Glutamatergic neuron (in vitro differentiated cells): ENCODE measurements at regions not wholly inside any gene's neighbourhood (a gene's known extent, or its start where the extent isn't known, plus 50 kb on each side); places are given as distances from the start of the nearest gene placed in this dataset.

Experiments
- DNase-seq: peaks from one replicate; pipeline ENCODE4 v3.0.0; 2022
- H3K27ac Mint-ChIP-seq: one replicate; pipeline ENCODE4 v1.8.0; 2020; ENCODE audit warnings: mild to moderate bottlenecking, mixed read lengths, inconsistent platforms; ENCODE audit not compliant: unreplicated experiment
- H3K27me3 Mint-ChIP-seq: one replicate; pipeline ENCODE4 v1.8.0; 2020; ENCODE audit warnings: mild to moderate bottlenecking, moderate library complexity, mixed read lengths, inconsistent platforms; ENCODE audit not compliant: unreplicated experiment
- H3K36me3 Mint-ChIP-seq: one replicate; pipeline ENCODE4 v1.8.0; 2020; ENCODE audit warnings: mild to moderate bottlenecking, mixed read lengths, inconsistent platforms; ENCODE audit not compliant: unreplicated experiment
- H3K4me1 Mint-ChIP-seq: one replicate; pipeline ENCODE4 v1.8.0; 2020; ENCODE audit warnings: mild to moderate bottlenecking, low read depth, mixed read lengths, inconsistent platforms; ENCODE audit not compliant: unreplicated experiment
- H3K4me3 Mint-ChIP-seq: one replicate; pipeline ENCODE4 v1.8.0; 2020; ENCODE audit warnings: mild to moderate bottlenecking, mixed read lengths, inconsistent platforms; ENCODE audit not compliant: unreplicated experiment
- H3K9me3 Mint-ChIP-seq: one replicate; pipeline ENCODE4 v1.8.0; 2020; ENCODE audit warnings: mild to moderate bottlenecking, moderate library complexity, mixed read lengths, inconsistent platforms; ENCODE audit not compliant: unreplicated experiment
- CTCF ChIP-seq: fragments of 200-600 bp; sonication (generic); IDR thresholded peaks from one replicate; pipeline ENCODE4 v1.5.0; 2021; ENCODE audit not compliant: partially characterized antibody, unreplicated experiment

GRCh38 chr17:77577491-77577890 is 381.0 kb upstream of the TNRC6C start:
- Mint-ChIP-seq H3K4me3 (no peak overlapping the region), H3K27ac (no peak overlapping the region), H3K36me3 (no peaks in the 10 kb centered on the region), H3K4me1 (peaks cover 1% of the 10 kb centered on the region), H3K9me3 (peaks cover 2% of the 10 kb centered on the region), H3K27me3 (peaks cover 9% of the 10 kb centered on the region)
- TF ChIP-seq CTCF: no peak
- DNase-seq: no peak

GRCh38 chr17:77579131-77579530 is 379.4 kb upstream of the TNRC6C start:
- Mint-ChIP-seq H3K4me3 (no peak overlapping the region), H3K4me1 (peaks cover 1% of the 10 kb centered on the region), H3K36me3 (no peaks in the 10 kb centered on the region), H3K9me3 (peaks cover 2% of the 10 kb centered on the region), H3K27me3 (peaks cover 7% of the 10 kb centered on the region), H3K27ac (no peak overlapping the region)
- DNase-seq: no peak
- TF ChIP-seq CTCF: no peak

GRCh38 chr17:77579682-77580081 is 378.8 kb upstream of the TNRC6C start:
- Mint-ChIP-seq H3K9me3 (peaks cover 2% of the 10 kb centered on the region), H3K27me3 (peaks cover 7% of the 10 kb centered on the region), H3K4me1 (peaks cover 1% of the 10 kb centered on the region), H3K36me3 (no peaks in the 10 kb centered on the region), H3K27ac (no peak overlapping the region), H3K4me3 (no peak overlapping the region)
- no peak for DNase-seq
- TF ChIP-seq CTCF: no peak

- Mint-ChIP-seq H3K27me3 (peaks cover 7% of the 10 kb centered on the region), H3K4me1 (peaks cover 1% of the 10 kb centered on the region), H3K9me3 (peaks cover 2% of the 10 kb centered on the region), H3K27ac (no peak overlapping the region), H3K36me3 (no peaks in the 10 kb centered on the region), H3K4me3 (no peak overlapping the region)
- no peak for TF ChIP-seq CTCF
- no peak for DNase-seq
These were observed 377.8 kb upstream of the TNRC6C start for GRCh38 chr17:77580531-77581270.

GRCh38 chr17:77581480-77581879 is 377.0 kb upstream of the TNRC6C start:
- Mint-ChIP-seq H3K36me3 (no peaks in the 10 kb centered on the region), H3K9me3 (peaks cover 2% of the 10 kb centered on the region), H3K27ac (peak overlapping the region; percentile 83), H3K4me1 (peaks cover 1% of the 10 kb centered on the region), H3K4me3 (no peak overlapping the region), H3K27me3 (peaks cover 7% of the 10 kb centered on the region)
- DNase-seq: no peak
- no peak for TF ChIP-seq CTCF
